Right atrium auricular region (tissue), 2 donors: ENCODE measurements at regions not wholly inside any gene's neighbourhood (a gene's known extent, or its start where the extent isn't known, plus 50 kb on each side); places are given as distances from the start of the nearest gene placed in this dataset.

Experiments used
- DNase-seq: peaks from one replicate; pipeline ENCODE4 v3.0.0-alpha.2; 2019; ENCODE audit warnings: low spot score
- H3K27ac ChIP-seq, 2 donors: fragments of 200-600 bp; sonication (generic); 1 replicate in 1 of 2; 2 replicates in 1 of 2; pipeline ENCODE4 v1.5.1; 2016 to 2019
- H3K27me3 ChIP-seq, 2 donors: fragments of 200-600 bp; sonication (generic); one replicate each; pipeline versions ENCODE4 v1.5.1 to v1.6.0; 2017 to 2019
- H3K36me3 ChIP-seq: fragments of 200-600 bp; sonication (generic); one replicate; pipeline ENCODE4 v1.5.1; 2016
- H3K4me1 ChIP-seq, 2 donors: fragments of 200-600 bp; sonication (generic); one replicate each; pipeline versions ENCODE4 v1.5.1 to v1.6.0; 2017 to 2019
- H3K4me3 ChIP-seq, 2 donors: fragments of 200-600 bp; sonication (generic); 1 replicate in 1 of 2; 2 replicates in 1 of 2; pipeline ENCODE4 v1.5.1; 2017 to 2019; ENCODE audit warnings: mild to moderate bottlenecking in 1 of 2, moderate library complexity in 1 of 2
- H3K9me3 ChIP-seq, 2 donors: fragments of 200-600 bp; sonication (generic); one replicate each; pipeline ENCODE4 v1.5.1; 2019
- CTCF ChIP-seq, 2 donors: fragments of 200-600 bp; sonication (generic); IDR thresholded peaks; one replicate each; pipeline ENCODE4 v1.5.1; 2019; ENCODE audit warnings: antibody characterized with exemption in 2 of 2

- H3K27ac ChIP-seq: no peak overlapping the region
- no peak for TF ChIP-seq CTCF (IDR thresholded peaks at IDR 0.05)
- H3K36me3 ChIP-seq: no peaks in the 10 kb centered on the region
- no peaks in the 10 kb centered on the region for H3K9me3 ChIP-seq
- no peaks in the 10 kb centered on the region for H3K27me3 ChIP-seq
- H3K4me1 ChIP-seq: no peaks in the 10 kb centered on the region
- H3K4me3 ChIP-seq: no peak overlapping the region
- DNase-seq: no peak
These were observed 506.3 kb upstream of the RAG2 start for GRCh38 chr11:37104380-37104779.

GRCh38 chr11:37100008-37100407 lies 502.0 kb upstream of the RAG2 start:
- DNase-seq: no peak
- no peaks in the 10 kb centered on the region for H3K4me1 ChIP-seq
- no peak overlapping the region for H3K4me3 ChIP-seq
- H3K27ac ChIP-seq: no peak overlapping the region
- no peaks in the 10 kb centered on the region for H3K27me3 ChIP-seq
- no peaks in the 10 kb centered on the region for H3K36me3 ChIP-seq
- no peaks in the 10 kb centered on the region for H3K9me3 ChIP-seq
- no peak for TF ChIP-seq CTCF (IDR thresholded peaks at IDR 0.05)

- H3K27me3 ChIP-seq: no peaks in the 10 kb centered on the region
- no peak overlapping the region for H3K4me3 ChIP-seq
- H3K4me1 ChIP-seq: no peaks in the 10 kb centered on the region
- no peak overlapping the region for H3K27ac ChIP-seq
- TF ChIP-seq CTCF (IDR thresholded peaks at IDR 0.05): no peak
- DNase-seq: no peak
- no peaks in the 10 kb centered on the region for H3K9me3 ChIP-seq
- no peaks in the 10 kb centered on the region for H3K36me3 ChIP-seq
These were observed 494.5 kb upstream of the RAG2 start for GRCh38 chr11:37092487-37092886.

- no peak for DNase-seq
- no peak overlapping the region for H3K27ac ChIP-seq
- H3K4me1 ChIP-seq: no peaks in the 10 kb centered on the region
- no peak for TF ChIP-seq CTCF (IDR thresholded peaks at IDR 0.05)
- no peak overlapping the region for H3K4me3 ChIP-seq
- no peaks in the 10 kb centered on the region for H3K27me3 ChIP-seq
- no peaks in the 10 kb centered on the region for H3K36me3 ChIP-seq
- H3K9me3 ChIP-seq: no peaks in the 10 kb centered on the region
These were observed 491.4 kb upstream of the RAG2 start for GRCh38 chr11:37089439-37089838.

GRCh38 chr11:37088573-37088910 lies 490.5 kb upstream of the RAG2 start:
- no peak overlapping the region for H3K27ac ChIP-seq
- H3K9me3 ChIP-seq: no peaks in the 10 kb centered on the region
- no peak for DNase-seq
- H3K27me3 ChIP-seq: no peaks in the 10 kb centered on the region
- H3K36me3 ChIP-seq: no peaks in the 10 kb centered on the region
- TF ChIP-seq CTCF (IDR thresholded peaks at IDR 0.05): no peak
- no peak overlapping the region for H3K4me3 ChIP-seq
- no peaks in the 10 kb centered on the region for H3K4me1 ChIP-seq

- no peak for TF ChIP-seq CTCF (IDR thresholded peaks at IDR 0.05)
- no peak overlapping the region for H3K27ac ChIP-seq
- no peak for DNase-seq
These were observed 489.9 kb upstream of the RAG2 start for GRCh38 chr11:37087650-37088572.

More at GRCh38 chr11:37087650-37088572, 489.9 kb upstream of the RAG2 start:
- H3K27me3 ChIP-seq: no peaks in the 10 kb centered on the region
- no peaks in the 10 kb centered on the region for H3K4me1 ChIP-seq
- H3K36me3 ChIP-seq: no peaks in the 10 kb centered on the region
- no peaks in the 10 kb centered on the region for H3K9me3 ChIP-seq
- no peak overlapping the region for H3K4me3 ChIP-seq
